Adrenal gland (tissue), 5 donors: ENCODE measurements at regions not wholly inside any gene's neighbourhood (a gene's known extent, or its start where the extent isn't known, plus 50 kb on each side); places are given as distances from the start of the nearest gene placed in this dataset.

Source experiments
- CTCF ChIP-seq, 6 experiments: fragments of 450-650 bp in 4 of 6; fragments of 200-600 bp in 2 of 6; sonication (generic) in 1 of 6; IDR thresholded peaks; 1 replicate in 5 of 6; 2 replicates in 1 of 6; pipeline versions ENCODE4 v1.5.1 to v1.8.0; 2016 to 2021; ENCODE audit warnings: antibody characterized with exemption in 6 of 6, mild to moderate bottlenecking in 2 of 6, moderate library complexity in 1 of 6
- POLR2A ChIP-seq, 2 donors: fragments of 450-650 bp; IDR thresholded peaks; one replicate each; pipeline ENCODE4 v1.6.1; 2017; ENCODE audit warnings: antibody characterized with exemption in 2 of 2, mild to moderate bottlenecking in 2 of 2, moderate library complexity in 1 of 2
- donor health status: DM: no; HTN: no; CAD: no.

GRCh38 chr1:187734427-187734826 is 905.7 kb downstream of the PLA2G4A start:
- TF ChIP-seq CTCF (IDR thresholded peaks at IDR 0.05), result no peak
- TF ChIP-seq POLR2A (IDR thresholded peaks at IDR 0.05), result no peak
